ENCODE measurements at regions not wholly inside any gene's neighbourhood (a gene's known extent, or its start where the extent isn't known, plus 50 kb on each side); places are given as distances from the start of the nearest gene placed in this dataset.

GRCh38 chr2:15768142-15768541 lies 172.2 kb upstream of the MYCN start:
- no peaks in the 10 kb centered on the region for H3K79me2 ChIP-seq (ENCODE audit: insufficient read depth, low read length)
- H3K4me3 ChIP-seq (ENCODE audit: insufficient read depth, low read length) = no peak overlapping the region
- no peak overlapping the region for H3K27ac ChIP-seq (ENCODE audit: low read depth, low read length)
- H3K36me3 ChIP-seq (ENCODE audit: insufficient read depth, low read length) = no peaks in the 10 kb centered on the region
- no peak overlapping the region for H3K4me2 ChIP-seq (ENCODE audit: insufficient read depth, low read length)
- no peak for DNase-seq (ENCODE audit: insufficient read length, low spot score, missing footprints)
- no peaks in the 10 kb centered on the region for H3K4me1 ChIP-seq (ENCODE audit: insufficient read depth, low read length)
- TF ChIP-seq CTCF (IDR thresholded peaks at IDR 0.05; ENCODE audit: extremely low read depth, low read depth, low read length) = no peak
- H3K9me3 ChIP-seq (ENCODE audit: low read depth, low read length) = no peaks in the 10 kb centered on the region
- H2AFZ ChIP-seq (ENCODE audit: low read length) = no peak overlapping the region
- no peaks in the 10 kb centered on the region for H4K20me1 ChIP-seq (ENCODE audit: insufficient read depth, low read length)
- no peaks in the 10 kb centered on the region for H3K27me3 ChIP-seq (ENCODE audit: insufficient read depth, low read length)

DNA sequence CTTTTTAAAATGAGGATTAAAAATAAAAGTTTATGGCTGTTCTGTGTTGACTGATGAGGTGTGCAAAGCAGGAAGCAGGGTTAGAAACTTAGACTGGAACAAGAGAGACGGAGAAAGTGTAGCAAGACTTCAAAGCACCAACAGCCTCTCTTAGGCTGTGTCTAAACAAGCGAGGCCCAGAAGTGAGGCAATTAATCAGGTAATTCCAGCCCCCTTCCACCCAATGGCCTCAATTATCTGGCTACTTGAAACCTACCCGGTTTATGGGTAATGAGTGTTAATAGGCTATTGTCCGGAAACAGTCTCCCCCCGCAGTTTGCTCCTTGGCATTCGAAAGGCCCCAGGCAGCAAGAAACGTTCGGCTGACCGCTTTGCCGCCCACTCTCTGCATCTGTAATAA lies 171.7 kb upstream of the MYCN start:
- Histone ChIP-seq H3K36me3 (ENCODE audit: insufficient read depth, low read length) (no peaks in the 10 kb centered on the region), H4K20me1 (ENCODE audit: insufficient read depth, low read length) (no peaks in the 10 kb centered on the region), H3K4me3 (ENCODE audit: insufficient read depth, low read length) (no peak overlapping the region), H3K4me2 (ENCODE audit: insufficient read depth, low read length) (no peak overlapping the region), H3K27me3 (ENCODE audit: insufficient read depth, low read length) (no peaks in the 10 kb centered on the region), H3K4me1 (ENCODE audit: insufficient read depth, low read length) (no peaks in the 10 kb centered on the region), H3K9me3 (ENCODE audit: low read depth, low read length) (no peaks in the 10 kb centered on the region), H3K27ac (ENCODE audit: low read depth, low read length) (no peak overlapping the region), H3K79me2 (ENCODE audit: insufficient read depth, low read length) (no peaks in the 10 kb centered on the region), H2AFZ (ENCODE audit: low read length) (no peak overlapping the region)
- no peak for TF ChIP-seq CTCF (IDR thresholded peaks at IDR 0.05; ENCODE audit: extremely low read depth, low read depth, low read length)
- no peak for DNase-seq (ENCODE audit: insufficient read length, low spot score, missing footprints)

GRCh38 chr2:15769235-15769634 lies 171.1 kb upstream of the MYCN start:
- H3K79me2 ChIP-seq (ENCODE audit: insufficient read depth, low read length) = no peaks in the 10 kb centered on the region
- no peaks in the 10 kb centered on the region for H4K20me1 ChIP-seq (ENCODE audit: insufficient read depth, low read length)
- H2AFZ ChIP-seq (ENCODE audit: low read length) = no peak overlapping the region
- no peak for DNase-seq (ENCODE audit: insufficient read length, low spot score, missing footprints)
- H3K27me3 ChIP-seq (ENCODE audit: insufficient read depth, low read length) = no peaks in the 10 kb centered on the region
- no peak overlapping the region for H3K4me2 ChIP-seq (ENCODE audit: insufficient read depth, low read length)
- H3K4me3 ChIP-seq (ENCODE audit: insufficient read depth, low read length) = no peak overlapping the region
- no peak overlapping the region for H3K27ac ChIP-seq (ENCODE audit: low read depth, low read length)
- H3K9me3 ChIP-seq (ENCODE audit: low read depth, low read length) = no peaks in the 10 kb centered on the region
- no peaks in the 10 kb centered on the region for H3K4me1 ChIP-seq (ENCODE audit: insufficient read depth, low read length)
- no peak for TF ChIP-seq CTCF (IDR thresholded peaks at IDR 0.05; ENCODE audit: extremely low read depth, low read depth, low read length)
- no peaks in the 10 kb centered on the region for H3K36me3 ChIP-seq (ENCODE audit: insufficient read depth, low read length)

- H3K4me3 ChIP-seq (ENCODE audit: insufficient read depth, low read length) = no peak overlapping the region
- no peaks in the 10 kb centered on the region for H3K27me3 ChIP-seq (ENCODE audit: insufficient read depth, low read length)
- H3K27ac ChIP-seq (ENCODE audit: low read depth, low read length) = no peak overlapping the region
- H4K20me1 ChIP-seq (ENCODE audit: insufficient read depth, low read length) = no peaks in the 10 kb centered on the region
- H3K9me3 ChIP-seq (ENCODE audit: low read depth, low read length) = no peaks in the 10 kb centered on the region
- TF ChIP-seq CTCF (IDR thresholded peaks at IDR 0.05; ENCODE audit: extremely low read depth, low read depth, low read length) = no peak
- H3K4me2 ChIP-seq (ENCODE audit: insufficient read depth, low read length) = no peak overlapping the region
- no peak overlapping the region for H2AFZ ChIP-seq (ENCODE audit: low read length)
- no peaks in the 10 kb centered on the region for H3K4me1 ChIP-seq (ENCODE audit: insufficient read depth, low read length)
- no peaks in the 10 kb centered on the region for H3K79me2 ChIP-seq (ENCODE audit: insufficient read depth, low read length)
- DNase-seq (ENCODE audit: insufficient read length, low spot score, missing footprints) = no peak
- no peaks in the 10 kb centered on the region for H3K36me3 ChIP-seq (ENCODE audit: insufficient read depth, low read length)
Observed at GRCh38 chr2:15769676-15770547, 170.4 kb upstream of the MYCN start.

All from osteoblast (primary cell).